WTC11 (cell line): ENCODE measurements at regions not wholly inside any gene's neighbourhood (a gene's known extent, or its start where the extent isn't known, plus 50 kb on each side); places are given as distances from the start of the nearest gene placed in this dataset.

Experiments used
- ATAC-seq: fragments of 200-7000 bp; cut with Tn5 transposase; 2 replicates; pipeline ENCODE4 v1.10.0; 2021; ENCODE audit warnings: mild to moderate bottlenecking, moderate library complexity
- CTCF ChIA-PET: fragments of 300-600 bp; sonication (Branson Sonifier 250); formaldehyde crosslinking; loops from one replicate; lab custom pipeline; 2021; ENCODE audit warnings: antibody characterized with exemption; lab: Charles Lee
- POLR2A ChIA-PET: fragments of 350-600 bp; sonication (Branson Sonifier 250); formaldehyde crosslinking; loops from one replicate; lab custom pipeline; 2021; ENCODE audit warnings: antibody characterized with exemption; lab: Charles Lee
- DNase-seq: peaks from one replicate; pipeline ENCODE4 v3.0.0; 2021; ENCODE audit warnings: low spot score
- H3K27ac Mint-ChIP-seq: 2 replicates; pipeline ENCODE4 v1.8.0; 2021; ENCODE audit warnings: mixed read lengths
- H3K27me3 Mint-ChIP-seq: 2 replicates; pipeline ENCODE4 v1.8.0; 2021; ENCODE audit warnings: low read depth, mild to moderate bottlenecking, moderate library complexity, mixed read lengths
- H3K36me3 Mint-ChIP-seq: 2 replicates; pipeline ENCODE4 v1.8.0; 2021; ENCODE audit warnings: mixed read lengths
- H3K4me1 Mint-ChIP-seq: 2 replicates; pipeline ENCODE4 v1.8.0; 2022; ENCODE audit warnings: mixed read lengths
- H3K4me3 Mint-ChIP-seq: 2 replicates; pipeline ENCODE4 v1.8.0; 2021; ENCODE audit warnings: mild to moderate bottlenecking, moderate library complexity, mixed read lengths
- H3K9me3 Mint-ChIP-seq: 2 replicates; pipeline ENCODE4 v1.8.0; 2021; ENCODE audit warnings: mixed read lengths
- CREB1 ChIP-seq: sonication (generic); formaldehyde crosslinking; IDR thresholded peaks from 2 replicates; pipeline ENCODE4 v1.8.0; 2023; ENCODE audit warnings: mild to moderate bottlenecking, missing genetic modification reagents
- GABPB1 ChIP-seq: sonication (generic); formaldehyde crosslinking; IDR thresholded peaks from 2 replicates; pipeline ENCODE4 v1.8.1; 2023; ENCODE audit warnings: mild to moderate bottlenecking, missing genetic modification reagents
- HMGA2 ChIP-seq: fragments of 250-450 bp; sonication (Bioruptor Pico); IDR thresholded peaks from 2 replicates; pipeline ENCODE4 v1.4.0; 2021; ENCODE audit warnings: mild to moderate bottlenecking, moderate library complexity
- JUN ChIP-seq: sonication (generic); formaldehyde crosslinking; IDR thresholded peaks from 2 replicates; pipeline ENCODE4 v1.8.0; 2023; ENCODE audit warnings: mild to moderate bottlenecking, missing genetic modification reagents
- MXD4 ChIP-seq: fragments of 250-450 bp; sonication (Bioruptor Pico); IDR thresholded peaks from 2 replicates; pipeline ENCODE4 v1.8.0; 2021; ENCODE audit warnings: mild to moderate bottlenecking, moderate library complexity, borderline replicate concordance
- MYBL2 ChIP-seq: sonication (generic); formaldehyde crosslinking; IDR thresholded peaks from 2 replicates; pipeline ENCODE4 v1.8.1; 2023; ENCODE audit warnings: mild to moderate bottlenecking, moderate library complexity, missing genetic modification reagents
- NR1H2 ChIP-seq: sonication (generic); formaldehyde crosslinking; IDR thresholded peaks from 2 replicates; pipeline ENCODE4 v1.9.0; 2021; ENCODE audit warnings: mild to moderate bottlenecking, moderate library complexity, missing genetic modification reagents
- SMAD4 ChIP-seq: sonication (generic); formaldehyde crosslinking; IDR thresholded peaks from 2 replicates; pipeline ENCODE4 v1.8.0; 2022; ENCODE audit warnings: mild to moderate bottlenecking, missing genetic modification reagents
- TEAD1 ChIP-seq: sonication (generic); formaldehyde crosslinking; IDR thresholded peaks from 2 replicates; pipeline ENCODE4 v1.8.0; 2022; ENCODE audit warnings: mild to moderate bottlenecking, missing genetic modification reagents
- ZNF219 ChIP-seq: sonication (generic); formaldehyde crosslinking; IDR thresholded peaks from 2 replicates; pipeline ENCODE4 v1.8.0; 2023; ENCODE audit warnings: missing genetic modification reagents, mild to moderate bottlenecking, borderline replicate concordance
- ZNF317 ChIP-seq: sonication (generic); formaldehyde crosslinking; IDR thresholded peaks from 2 replicates; pipeline ENCODE4 v1.8.1; 2023; ENCODE audit warnings: low read depth, mild to moderate bottlenecking, moderate library complexity, missing genetic modification reagents, borderline replicate concordance
- ZNF671 ChIP-seq: fragments of 250-450 bp; sonication (Bioruptor Pico); IDR thresholded peaks from 2 replicates; pipeline ENCODE4 v1.8.0; 2021; ENCODE audit warnings: mild to moderate bottlenecking
- TF ChIP-seq, protein P1 (sequence below): fragments of 250-450 bp; sonication (Bioruptor Pico); IDR thresholded peaks from 2 replicates; pipeline ENCODE4 v1.9.0; 2021; ENCODE audit warnings: mild to moderate bottlenecking
- TF ChIP-seq, protein P2 (sequence below): sonication (generic); formaldehyde crosslinking; IDR thresholded peaks from 2 replicates; pipeline ENCODE4 v1.8.0; 2022; ENCODE audit warnings: mild to moderate bottlenecking, missing genetic modification reagents
- TF ChIP-seq, protein P3 (sequence below): sonication (generic); formaldehyde crosslinking; conservative IDR thresholded peaks from 2 replicates; pipeline ENCODE4 v1.8.1; 2023; ENCODE audit warnings: mild to moderate bottlenecking, low read depth, missing genetic modification reagents, moderate library complexity
- TF ChIP-seq, protein P4 (sequence below): sonication (generic); formaldehyde crosslinking; IDR thresholded peaks from 2 replicates; pipeline ENCODE4 v1.8.0; 2023; ENCODE audit warnings: missing genetic modification reagents
- TF ChIP-seq, protein P5 (sequence below): sonication (generic); formaldehyde crosslinking; IDR thresholded peaks from 2 replicates; pipeline ENCODE4 v1.8.1; 2022; ENCODE audit warnings: missing genetic modification reagents, borderline replicate concordance
- TF ChIP-seq, protein P6 (sequence below): sonication (generic); formaldehyde crosslinking; IDR thresholded peaks from 2 replicates; pipeline ENCODE4 v1.8.1; 2022; ENCODE audit warnings: low read depth, missing genetic modification reagents, borderline replicate concordance
- TF ChIP-seq, protein P7 (sequence below): sonication (generic); formaldehyde crosslinking; IDR thresholded peaks from 2 replicates; pipeline ENCODE4 v1.8.0; 2023; ENCODE audit warnings: mild to moderate bottlenecking, missing genetic modification reagents

DNA sequence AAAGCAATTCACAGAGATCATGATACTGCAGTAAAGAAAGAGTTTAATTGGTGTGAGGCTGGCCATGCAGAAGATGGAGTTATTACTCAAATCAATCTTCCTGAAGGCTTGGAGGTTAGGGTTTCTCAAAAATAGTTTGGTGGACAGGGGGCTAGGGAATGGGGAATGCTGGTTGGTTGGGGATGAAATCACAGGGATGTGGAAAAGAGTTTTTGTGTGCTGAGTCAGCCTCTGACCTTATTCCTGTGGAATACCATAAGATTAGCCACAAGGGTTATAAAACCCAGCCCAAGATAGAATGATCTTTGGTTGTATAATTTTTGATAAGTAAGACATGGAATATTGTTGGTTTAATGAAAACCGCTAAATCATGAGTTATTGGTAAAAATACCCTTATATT lies 764.3 kb downstream of the TYW1 start:
- H3K9me3 Mint-ChIP-seq, result peaks cover 3% of the 10 kb centered on the region; the same call in 1 of the 2 replicates
- ATAC-seq (no peak), DNase-seq (no peak)
- H3K4me3 Mint-ChIP-seq, result no peak overlapping the region
- H3K27ac Mint-ChIP-seq, result no peak overlapping the region
- H3K27me3 Mint-ChIP-seq, result no peaks in the 10 kb centered on the region
- CTCF ChIA-PET, result no interaction called here
- no peaks in the 10 kb centered on the region for H3K4me1 Mint-ChIP-seq
- TF ChIP-seq ZNF219 (no peak), GABPB1 (no peak), SMAD4 (CRISPR knock-in tag) (no peak), ZNF671 (CRISPR knock-in tag) (no peak), ZNF317 (no peak), NR1H2 (CRISPR knock-in tag) (no peak)
- TF ChIP-seq, protein P1, sequence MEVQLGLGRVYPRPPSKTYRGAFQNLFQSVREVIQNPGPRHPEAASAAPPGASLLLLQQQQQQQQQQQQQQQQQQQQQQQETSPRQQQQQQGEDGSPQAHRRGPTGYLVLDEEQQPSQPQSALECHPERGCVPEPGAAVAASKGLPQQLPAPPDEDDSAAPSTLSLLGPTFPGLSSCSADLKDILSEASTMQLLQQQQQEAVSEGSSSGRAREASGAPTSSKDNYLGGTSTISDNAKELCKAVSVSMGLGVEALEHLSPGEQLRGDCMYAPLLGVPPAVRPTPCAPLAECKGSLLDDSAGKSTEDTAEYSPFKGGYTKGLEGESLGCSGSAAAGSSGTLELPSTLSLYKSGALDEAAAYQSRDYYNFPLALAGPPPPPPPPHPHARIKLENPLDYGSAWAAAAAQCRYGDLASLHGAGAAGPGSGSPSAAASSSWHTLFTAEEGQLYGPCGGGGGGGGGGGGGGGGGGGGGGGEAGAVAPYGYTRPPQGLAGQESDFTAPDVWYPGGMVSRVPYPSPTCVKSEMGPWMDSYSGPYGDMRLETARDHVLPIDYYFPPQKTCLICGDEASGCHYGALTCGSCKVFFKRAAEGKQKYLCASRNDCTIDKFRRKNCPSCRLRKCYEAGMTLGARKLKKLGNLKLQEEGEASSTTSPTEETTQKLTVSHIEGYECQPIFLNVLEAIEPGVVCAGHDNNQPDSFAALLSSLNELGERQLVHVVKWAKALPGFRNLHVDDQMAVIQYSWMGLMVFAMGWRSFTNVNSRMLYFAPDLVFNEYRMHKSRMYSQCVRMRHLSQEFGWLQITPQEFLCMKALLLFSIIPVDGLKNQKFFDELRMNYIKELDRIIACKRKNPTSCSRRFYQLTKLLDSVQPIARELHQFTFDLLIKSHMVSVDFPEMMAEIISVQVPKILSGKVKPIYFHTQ (CRISPR knock-in tag), result no peak
- TF ChIP-seq, protein P2, sequence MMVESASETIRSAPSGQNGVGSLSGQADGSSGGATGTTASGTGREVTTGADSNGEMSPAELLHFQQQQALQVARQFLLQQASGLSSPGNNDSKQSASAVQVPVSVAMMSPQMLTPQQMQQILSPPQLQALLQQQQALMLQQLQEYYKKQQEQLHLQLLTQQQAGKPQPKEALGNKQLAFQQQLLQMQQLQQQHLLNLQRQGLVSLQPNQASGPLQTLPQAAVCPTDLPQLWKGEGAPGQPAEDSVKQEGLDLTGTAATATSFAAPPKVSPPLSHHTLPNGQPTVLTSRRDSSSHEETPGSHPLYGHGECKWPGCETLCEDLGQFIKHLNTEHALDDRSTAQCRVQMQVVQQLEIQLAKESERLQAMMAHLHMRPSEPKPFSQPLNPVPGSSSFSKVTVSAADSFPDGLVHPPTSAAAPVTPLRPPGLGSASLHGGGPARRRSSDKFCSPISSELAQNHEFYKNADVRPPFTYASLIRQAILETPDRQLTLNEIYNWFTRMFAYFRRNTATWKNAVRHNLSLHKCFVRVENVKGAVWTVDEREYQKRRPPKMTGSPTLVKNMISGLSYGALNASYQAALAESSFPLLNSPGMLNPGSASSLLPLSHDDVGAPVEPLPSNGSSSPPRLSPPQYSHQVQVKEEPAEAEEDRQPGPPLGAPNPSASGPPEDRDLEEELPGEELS (CRISPR knock-in tag), result no peak
- TF ChIP-seq, protein P3, sequence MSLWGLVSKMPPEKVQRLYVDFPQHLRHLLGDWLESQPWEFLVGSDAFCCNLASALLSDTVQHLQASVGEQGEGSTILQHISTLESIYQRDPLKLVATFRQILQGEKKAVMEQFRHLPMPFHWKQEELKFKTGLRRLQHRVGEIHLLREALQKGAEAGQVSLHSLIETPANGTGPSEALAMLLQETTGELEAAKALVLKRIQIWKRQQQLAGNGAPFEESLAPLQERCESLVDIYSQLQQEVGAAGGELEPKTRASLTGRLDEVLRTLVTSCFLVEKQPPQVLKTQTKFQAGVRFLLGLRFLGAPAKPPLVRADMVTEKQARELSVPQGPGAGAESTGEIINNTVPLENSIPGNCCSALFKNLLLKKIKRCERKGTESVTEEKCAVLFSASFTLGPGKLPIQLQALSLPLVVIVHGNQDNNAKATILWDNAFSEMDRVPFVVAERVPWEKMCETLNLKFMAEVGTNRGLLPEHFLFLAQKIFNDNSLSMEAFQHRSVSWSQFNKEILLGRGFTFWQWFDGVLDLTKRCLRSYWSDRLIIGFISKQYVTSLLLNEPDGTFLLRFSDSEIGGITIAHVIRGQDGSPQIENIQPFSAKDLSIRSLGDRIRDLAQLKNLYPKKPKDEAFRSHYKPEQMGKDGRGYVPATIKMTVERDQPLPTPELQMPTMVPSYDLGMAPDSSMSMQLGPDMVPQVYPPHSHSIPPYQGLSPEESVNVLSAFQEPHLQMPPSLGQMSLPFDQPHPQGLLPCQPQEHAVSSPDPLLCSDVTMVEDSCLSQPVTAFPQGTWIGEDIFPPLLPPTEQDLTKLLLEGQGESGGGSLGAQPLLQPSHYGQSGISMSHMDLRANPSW (CRISPR knock-in tag), result no peak
- TF ChIP-seq, protein P4, sequence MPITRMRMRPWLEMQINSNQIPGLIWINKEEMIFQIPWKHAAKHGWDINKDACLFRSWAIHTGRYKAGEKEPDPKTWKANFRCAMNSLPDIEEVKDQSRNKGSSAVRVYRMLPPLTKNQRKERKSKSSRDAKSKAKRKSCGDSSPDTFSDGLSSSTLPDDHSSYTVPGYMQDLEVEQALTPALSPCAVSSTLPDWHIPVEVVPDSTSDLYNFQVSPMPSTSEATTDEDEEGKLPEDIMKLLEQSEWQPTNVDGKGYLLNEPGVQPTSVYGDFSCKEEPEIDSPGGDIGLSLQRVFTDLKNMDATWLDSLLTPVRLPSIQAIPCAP (CRISPR knock-in tag), result no peak
- TF ChIP-seq, protein P5, sequence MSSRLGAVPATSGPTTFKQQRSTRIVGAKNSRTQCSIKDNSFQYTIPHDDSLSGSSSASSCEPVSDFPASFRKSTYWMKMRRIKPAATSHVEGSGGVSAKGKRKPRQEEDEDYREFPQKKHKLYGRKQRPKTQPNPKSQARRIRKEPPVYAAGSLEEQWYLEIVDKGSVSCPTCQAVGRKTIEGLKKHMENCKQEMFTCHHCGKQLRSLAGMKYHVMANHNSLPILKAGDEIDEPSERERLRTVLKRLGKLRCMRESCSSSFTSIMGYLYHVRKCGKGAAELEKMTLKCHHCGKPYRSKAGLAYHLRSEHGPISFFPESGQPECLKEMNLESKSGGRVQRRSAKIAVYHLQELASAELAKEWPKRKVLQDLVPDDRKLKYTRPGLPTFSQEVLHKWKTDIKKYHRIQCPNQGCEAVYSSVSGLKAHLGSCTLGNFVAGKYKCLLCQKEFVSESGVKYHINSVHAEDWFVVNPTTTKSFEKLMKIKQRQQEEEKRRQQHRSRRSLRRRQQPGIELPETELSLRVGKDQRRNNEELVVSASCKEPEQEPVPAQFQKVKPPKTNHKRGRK (CRISPR knock-in tag), result no peak
- POLR2A ChIA-PET, result no interaction called here
- H3K36me3 Mint-ChIP-seq, result no peaks in the 10 kb centered on the region

DNA sequence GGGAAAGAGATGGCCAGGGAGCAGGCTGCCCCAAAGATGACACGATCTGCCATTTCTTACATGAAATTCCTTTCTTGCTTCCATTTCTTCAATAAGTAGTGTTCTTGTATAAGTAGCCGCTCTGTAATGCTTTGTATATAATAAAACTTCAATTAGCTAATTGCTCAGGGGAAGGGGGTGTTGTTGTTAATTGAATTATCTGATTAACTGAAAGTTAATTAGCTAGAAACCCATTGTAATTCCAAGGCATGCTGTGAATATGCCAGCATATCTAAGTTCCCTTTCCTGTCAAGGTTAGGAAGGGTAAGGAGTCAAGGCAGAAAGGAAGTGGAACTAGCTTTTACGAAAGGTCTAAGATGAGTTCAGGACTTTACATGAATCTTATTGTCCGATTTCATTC lies 765.9 kb downstream of the TYW1 start:
- peaks cover 10% of the 10 kb centered on the region for H3K9me3 Mint-ChIP-seq
- no peak overlapping the region for H3K4me3 Mint-ChIP-seq
- no peaks in the 10 kb centered on the region for H3K36me3 Mint-ChIP-seq
- H3K27ac Mint-ChIP-seq, result no peak overlapping the region
- no peaks in the 10 kb centered on the region for H3K4me1 Mint-ChIP-seq
- DNase-seq (no peak), ATAC-seq (no peak)
- no peaks in the 10 kb centered on the region for H3K27me3 Mint-ChIP-seq
- ChIA-PET CTCF (no interaction called here), POLR2A (no interaction called here)
- TF ChIP-seq ZNF317 (no peak), HMGA2 (CRISPR knock-in tag) (no peak), MYBL2 (CRISPR knock-in tag) (no peak), CREB1 (CRISPR knock-in tag) (no peak), TEAD1 (CRISPR knock-in tag) (no peak), JUN (CRISPR knock-in tag) (no peak), MXD4 (CRISPR knock-in tag) (no peak), NR1H2 (CRISPR knock-in tag) (no peak)
- TF ChIP-seq, protein P6, sequence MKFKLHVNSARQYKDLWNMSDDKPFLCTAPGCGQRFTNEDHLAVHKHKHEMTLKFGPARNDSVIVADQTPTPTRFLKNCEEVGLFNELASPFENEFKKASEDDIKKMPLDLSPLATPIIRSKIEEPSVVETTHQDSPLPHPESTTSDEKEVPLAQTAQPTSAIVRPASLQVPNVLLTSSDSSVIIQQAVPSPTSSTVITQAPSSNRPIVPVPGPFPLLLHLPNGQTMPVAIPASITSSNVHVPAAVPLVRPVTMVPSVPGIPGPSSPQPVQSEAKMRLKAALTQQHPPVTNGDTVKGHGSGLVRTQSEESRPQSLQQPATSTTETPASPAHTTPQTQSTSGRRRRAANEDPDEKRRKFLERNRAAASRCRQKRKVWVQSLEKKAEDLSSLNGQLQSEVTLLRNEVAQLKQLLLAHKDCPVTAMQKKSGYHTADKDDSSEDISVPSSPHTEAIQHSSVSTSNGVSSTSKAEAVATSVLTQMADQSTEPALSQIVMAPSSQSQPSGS, result no peak
- TF ChIP-seq, protein P7, sequence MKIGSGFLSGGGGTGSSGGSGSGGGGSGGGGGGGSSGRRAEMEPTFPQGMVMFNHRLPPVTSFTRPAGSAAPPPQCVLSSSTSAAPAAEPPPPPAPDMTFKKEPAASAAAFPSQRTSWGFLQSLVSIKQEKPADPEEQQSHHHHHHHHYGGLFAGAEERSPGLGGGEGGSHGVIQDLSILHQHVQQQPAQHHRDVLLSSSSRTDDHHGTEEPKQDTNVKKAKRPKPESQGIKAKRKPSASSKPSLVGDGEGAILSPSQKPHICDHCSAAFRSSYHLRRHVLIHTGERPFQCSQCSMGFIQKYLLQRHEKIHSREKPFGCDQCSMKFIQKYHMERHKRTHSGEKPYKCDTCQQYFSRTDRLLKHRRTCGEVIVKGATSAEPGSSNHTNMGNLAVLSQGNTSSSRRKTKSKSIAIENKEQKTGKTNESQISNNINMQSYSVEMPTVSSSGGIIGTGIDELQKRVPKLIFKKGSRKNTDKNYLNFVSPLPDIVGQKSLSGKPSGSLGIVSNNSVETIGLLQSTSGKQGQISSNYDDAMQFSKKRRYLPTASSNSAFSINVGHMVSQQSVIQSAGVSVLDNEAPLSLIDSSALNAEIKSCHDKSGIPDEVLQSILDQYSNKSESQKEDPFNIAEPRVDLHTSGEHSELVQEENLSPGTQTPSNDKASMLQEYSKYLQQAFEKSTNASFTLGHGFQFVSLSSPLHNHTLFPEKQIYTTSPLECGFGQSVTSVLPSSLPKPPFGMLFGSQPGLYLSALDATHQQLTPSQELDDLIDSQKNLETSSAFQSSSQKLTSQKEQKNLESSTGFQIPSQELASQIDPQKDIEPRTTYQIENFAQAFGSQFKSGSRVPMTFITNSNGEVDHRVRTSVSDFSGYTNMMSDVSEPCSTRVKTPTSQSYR, result no peak
- TF ChIP-seq, all 79 proteins: peak for 0
